Amniotic epithelial cell (primary cell): ENCODE measurements at regions not wholly inside any gene's neighbourhood (a gene's known extent, or its start where the extent isn't known, plus 50 kb on each side); places are given as distances from the start of the nearest gene placed in this dataset.

Experiments used
- DNase-seq: peaks from one replicate; pipeline ENCODE4 v3.0.0-alpha.2; 2010; ENCODE audit warnings: low read depth

DNA sequence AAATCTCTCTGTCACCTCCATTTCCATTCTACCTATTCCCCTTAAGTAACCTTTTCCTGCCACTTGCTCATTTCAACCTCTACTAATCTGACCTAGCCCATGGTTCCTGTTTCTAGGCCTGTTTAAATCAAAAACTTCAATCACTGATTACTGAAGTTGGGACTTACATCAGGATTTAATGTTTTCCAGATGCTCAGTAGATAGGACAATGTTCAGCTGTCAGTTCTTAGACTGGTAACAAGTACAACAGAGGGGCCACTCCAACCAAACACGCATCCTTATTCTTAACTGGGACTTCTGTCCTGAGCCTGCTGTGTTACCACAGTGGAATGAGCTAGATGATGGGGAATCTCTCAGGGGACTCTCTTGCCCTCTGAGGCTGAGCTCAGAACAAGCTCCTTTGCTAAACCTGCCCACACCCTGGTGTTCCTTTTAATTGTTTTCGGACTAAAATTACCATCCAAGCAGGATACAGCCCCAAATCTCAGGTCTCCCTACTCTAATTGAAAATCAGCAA, 974.6 kb downstream of the TTLL7 start:
- no peak for DNase-seq

DNA sequence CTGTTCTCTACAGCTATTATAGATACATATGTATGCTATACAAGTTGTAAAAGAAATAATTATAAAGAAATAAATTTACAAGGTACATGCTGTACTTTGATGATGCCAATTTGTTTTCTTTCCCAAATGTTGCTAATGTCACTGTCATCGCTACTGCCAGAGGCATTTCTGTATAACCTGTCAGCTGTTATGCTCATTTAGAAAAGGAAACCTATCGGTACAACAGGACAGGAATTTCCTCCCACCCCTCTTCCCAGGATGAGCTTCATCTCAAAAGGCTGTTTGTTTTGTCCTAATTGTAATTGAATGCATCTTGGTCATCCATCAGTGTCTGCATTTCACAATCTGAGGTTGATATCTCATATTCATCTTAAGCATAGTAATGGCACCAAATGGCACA, 975.7 kb downstream of the TTLL7 start:
- no peak for DNase-seq

DNA sequence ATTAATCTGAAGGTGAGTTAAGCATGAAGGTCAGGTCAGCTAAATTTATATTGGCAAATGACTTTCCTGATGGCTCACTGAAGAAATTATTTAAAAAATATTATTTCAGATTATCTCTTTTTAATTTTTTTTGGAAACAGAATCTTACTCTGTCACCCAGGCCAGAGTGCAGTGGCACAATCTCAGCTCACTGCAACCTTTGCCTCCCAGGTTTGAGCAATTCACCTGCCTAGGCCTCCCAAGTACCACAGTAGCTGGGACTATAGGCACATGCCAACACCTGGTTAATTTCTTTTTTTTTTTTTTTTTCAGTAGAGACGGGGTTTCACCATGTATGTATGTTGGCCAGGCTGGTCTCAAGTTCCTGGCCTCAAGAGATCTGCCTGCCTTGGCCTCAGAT, 976.7 kb downstream of the TTLL7 start:
- DNase-seq: no peak

DNA sequence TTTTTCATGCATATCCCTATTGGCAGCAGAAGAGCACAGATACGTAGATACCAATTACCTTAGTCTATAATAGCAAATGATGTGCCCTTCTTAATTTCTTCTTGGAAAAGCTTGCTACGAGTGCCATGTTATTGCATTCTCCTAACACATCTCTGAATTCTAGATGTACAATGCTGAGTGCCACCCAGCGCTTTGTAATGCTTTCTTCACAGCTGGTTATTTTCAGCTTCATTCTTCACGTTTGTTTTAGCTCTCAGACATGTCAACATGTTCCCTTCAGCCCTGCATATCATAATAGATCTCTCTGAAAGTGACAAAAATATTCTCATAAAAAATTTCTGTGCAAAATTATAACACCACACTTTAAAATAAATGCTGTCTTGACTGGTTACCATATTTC, 981.2 kb downstream of the TTLL7 start:
- DNase-seq: no peak

- DNase-seq: no peak
Measured at GRCh38 chr1:83017276-83017675, 981.7 kb downstream of the TTLL7 start.

GRCh38 chr1:83016354-83016849, 982.5 kb downstream of the TTLL7 start:
- no peak for DNase-seq

- DNase-seq: no peak
Measured at GRCh38 chr1:83015163-83015562, 983.8 kb downstream of the TTLL7 start.

- no peak for DNase-seq
Measured at GRCh38 chr1:83012950-83013349, 986.0 kb downstream of the TTLL7 start.

DNA sequence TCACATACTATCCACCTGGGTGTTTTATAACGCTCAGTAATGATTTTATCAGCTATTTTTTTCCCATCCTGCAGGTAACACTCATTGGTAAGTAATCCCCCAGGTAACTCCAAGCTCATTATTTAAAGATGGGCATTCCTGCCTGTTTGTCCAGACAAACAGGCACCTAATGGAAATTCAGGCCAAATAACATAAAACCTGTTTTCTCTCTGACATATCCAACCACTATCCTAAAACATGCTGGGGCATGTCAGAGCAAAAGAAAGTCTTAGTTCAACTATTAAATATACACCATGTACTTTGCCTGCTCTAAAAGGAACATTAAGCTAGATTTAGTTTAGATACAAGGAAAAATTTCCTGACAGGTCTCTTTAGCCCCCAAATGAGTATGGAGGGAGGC, 987.7 kb downstream of the TTLL7 start:
- DNase-seq: no peak

DNA sequence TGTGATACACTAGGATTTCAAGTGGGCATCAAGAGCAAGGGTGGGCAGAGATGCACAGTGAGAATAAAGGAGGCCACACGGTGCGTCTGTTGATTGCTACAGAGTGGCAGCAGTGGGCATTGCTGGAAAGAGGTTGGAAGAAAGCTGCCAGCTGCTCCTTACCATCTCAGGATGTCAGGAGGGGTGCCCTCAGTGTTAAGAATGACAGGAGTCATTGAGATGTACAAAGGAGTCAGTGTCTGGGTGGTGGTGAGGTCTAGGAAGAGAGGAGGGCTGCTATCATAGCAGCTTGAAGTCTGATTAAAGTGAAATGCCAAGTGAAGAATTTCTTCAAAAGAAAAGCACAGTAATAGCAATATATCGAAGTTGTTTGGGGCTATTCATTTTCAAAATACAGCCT, 992.7 kb downstream of the TTLL7 start:
- no peak for DNase-seq

DNA sequence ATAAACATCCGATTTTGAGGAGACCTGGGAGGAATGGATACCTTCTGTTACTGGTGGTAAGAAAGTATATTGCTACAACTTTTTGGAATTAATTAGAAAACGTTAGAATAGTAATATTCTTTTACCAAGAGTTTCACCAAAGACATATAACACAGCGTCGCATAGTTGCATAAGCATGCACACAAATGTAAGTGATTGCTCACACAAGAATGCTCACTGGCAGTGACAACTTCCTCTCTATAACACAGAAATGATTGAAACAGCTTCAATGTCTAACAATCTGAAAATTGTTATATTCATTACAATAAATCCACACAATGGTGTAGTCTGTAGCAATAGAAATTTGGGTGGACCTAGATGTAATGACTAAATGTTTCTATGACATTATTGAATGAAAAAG, 998.6 kb downstream of the TTLL7 start:
- DNase-seq: no peak

DNA sequence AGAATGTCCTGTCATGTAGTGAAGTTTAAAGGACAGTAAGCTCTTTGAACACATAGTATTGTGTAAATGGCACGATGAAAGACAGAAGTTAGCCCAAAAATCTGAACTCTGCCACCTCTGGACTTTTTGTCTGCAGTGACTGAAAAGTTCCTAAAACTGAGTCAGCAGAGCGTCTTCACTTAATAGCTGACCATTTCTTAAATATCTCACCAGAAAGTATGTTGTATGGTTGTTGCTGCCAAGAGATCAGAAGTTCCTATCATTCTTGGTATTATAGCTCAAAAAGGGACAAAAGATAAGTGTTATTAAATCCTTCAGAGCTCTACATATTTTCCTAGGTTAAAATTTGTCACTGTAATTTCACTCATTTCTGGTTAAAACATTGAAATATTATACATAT, 1003.0 kb downstream of the TTLL7 start:
- no peak for DNase-seq

- DNase-seq: no peak
Measured at GRCh38 chr1:82994616-82995263, 1004.2 kb downstream of the TTLL7 start.

- no peak for DNase-seq
Measured at GRCh38 chr1:82991569-82991968, 1007.4 kb downstream of the TTLL7 start.

DNA sequence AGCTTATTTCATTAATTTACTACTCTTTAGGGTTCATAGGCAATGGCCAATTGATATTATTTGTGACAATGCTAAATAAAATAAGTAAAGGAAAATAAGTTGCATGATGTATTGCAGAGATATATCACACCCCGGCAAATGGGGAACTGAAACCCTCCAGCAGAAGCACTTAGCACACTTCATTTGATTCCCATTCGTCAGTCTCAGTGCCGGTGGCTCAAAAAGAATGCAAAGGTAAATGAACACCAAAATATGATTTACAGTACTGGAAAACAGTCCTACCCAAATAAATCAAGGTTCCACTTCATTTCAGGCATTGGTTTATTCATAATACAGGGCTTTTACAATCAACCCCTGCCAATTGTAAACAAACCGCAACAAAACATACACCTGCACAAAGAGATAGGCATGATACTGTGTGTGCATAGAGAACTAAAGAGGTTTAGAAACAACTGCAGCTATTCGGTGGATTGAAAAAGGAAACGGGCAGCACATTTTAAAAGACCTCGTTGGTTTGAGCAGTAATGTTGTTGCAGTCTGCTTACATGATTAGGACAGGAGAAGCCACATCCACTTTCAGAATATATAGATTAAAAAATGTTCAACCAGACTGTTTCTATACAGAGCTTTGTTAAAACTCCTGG, 1019.2 kb downstream of the TTLL7 start:
- no peak for DNase-seq

DNA sequence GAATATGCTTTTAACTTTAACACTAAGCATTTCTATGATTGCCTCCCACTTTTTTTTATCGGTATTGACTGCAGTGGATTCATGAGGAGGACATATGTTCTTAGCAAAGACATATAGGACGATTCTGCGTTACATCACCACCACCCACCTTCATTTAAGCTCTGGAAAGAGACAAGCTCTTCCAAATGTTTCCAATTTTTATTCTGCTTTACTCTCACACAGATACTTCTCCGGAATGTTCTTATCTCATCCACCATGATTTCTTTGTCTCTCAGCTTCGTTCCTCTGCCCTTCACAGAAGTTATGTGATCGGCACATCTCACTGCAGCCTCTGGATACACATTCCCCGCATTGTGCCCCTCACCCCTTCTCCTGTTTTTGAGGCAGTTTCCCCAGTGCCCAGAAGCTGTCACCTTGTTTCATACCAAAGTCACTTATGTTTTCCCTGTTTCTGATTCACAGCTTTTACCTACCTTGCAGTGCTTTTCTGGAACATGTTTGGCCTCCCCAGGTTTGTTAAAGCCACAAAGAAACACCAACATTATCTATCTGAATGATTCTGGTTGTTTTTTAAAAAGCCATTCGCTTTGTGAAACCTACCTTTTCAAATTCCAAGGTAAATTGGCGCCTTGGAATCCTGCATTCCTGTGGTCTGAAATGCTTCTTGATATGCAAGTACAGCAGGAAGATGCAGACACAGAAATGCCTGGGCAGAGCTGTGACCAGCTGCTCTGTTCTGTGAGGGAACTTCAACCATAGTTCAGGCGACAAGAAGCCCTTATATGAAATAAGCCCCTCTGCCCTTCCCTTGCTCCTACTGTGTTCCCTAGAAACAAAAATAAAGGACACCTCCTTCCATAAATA, 1020.2 kb downstream of the TTLL7 start:
- no peak for DNase-seq

- no peak for DNase-seq
Measured at GRCh38 chr1:82972841-82973553, 1025.9 kb downstream of the TTLL7 start.

- DNase-seq: no peak
Measured at GRCh38 chr1:82969340-82969739, 1029.6 kb downstream of the TTLL7 start.

DNA sequence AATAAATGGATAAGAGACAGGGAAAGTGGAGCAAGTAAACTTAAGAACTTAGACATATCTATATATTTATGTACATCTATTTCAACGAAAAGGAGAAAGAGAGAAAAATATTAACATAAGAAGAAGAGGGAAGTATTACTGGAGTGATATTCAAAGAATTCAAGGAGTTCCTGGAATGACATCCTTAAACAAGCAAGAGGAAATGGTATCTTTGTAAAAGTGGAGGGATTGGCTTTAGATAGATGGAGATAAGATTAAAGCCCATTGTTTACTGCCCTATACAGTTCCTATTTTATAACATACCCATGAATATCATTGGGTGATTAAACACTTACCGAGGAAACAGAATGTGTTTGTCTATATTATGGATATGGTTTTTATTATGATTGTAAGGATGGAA, 1036.3 kb downstream of the TTLL7 start:
- DNase-seq: no peak

DNA sequence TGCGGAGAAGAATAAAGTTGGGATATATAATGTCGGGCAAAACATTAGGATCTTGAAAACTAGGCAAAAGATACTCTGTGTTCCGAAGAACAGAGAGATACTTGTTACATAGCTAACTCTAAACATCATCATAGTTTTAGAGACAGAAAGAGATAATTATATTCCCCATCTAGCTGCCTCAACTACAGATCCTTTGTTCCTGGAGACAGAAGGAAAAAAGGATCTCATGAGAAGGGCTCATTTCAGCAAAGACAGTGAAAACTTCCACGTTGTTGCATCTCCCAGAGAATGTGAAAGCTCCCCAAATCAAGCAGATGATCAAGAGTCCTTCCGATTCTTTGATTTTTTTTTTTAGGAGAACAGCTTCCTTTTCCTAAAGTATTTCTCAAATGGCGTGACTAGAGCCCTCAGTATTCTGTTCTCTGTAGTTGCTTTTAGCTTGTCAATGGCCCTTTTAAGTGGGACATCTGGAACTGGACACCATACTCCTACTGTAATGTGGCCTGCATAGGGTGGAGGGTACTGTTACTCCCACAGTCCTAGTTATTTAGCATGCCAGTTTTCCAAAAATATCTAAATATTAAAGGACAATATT, 1048.2 kb downstream of the TTLL7 start:
- no peak for DNase-seq

DNA sequence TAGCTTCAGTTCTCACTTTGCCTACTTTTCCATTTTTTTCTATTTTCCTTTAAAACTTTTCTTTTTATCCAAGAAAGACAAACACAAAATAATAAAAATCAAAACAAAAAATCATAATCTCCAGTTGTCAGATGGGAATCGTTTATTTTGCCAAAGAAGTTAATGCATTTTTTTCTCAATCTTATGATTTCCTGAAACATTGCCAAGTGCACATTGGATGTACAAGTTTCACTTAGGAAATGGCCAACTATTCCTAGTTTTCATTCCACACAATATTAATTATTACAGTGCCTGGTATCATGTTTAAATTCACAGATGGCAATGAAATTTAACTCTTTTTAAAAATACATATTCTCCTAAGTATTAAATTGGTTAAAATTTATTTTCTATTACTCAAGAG, 1050.5 kb downstream of the TTLL7 start:
- DNase-seq: no peak

DNA sequence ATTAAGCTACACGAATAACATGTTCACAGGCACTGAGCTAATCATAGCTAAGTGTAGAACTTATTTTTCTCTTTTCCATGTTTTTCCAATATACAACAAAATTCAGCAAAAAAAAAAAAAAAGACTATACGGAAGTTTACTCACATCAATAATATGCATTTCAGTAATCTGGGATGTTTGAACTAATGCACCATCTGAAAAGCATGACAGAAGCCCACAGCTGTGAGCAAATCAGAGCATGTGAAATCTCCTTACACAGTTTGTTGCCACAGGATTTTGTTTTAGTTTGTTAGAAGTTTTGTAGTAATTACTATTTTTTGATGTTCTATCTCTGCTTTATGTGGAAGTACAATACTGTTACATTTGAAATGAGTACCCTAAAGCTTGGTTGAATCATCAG, 1051.7 kb downstream of the TTLL7 start:
- no peak for DNase-seq
